ENCODE measurements at regions not wholly inside any gene's neighbourhood (a gene's known extent, or its start where the extent isn't known, plus 50 kb on each side); places are given as distances from the start of the nearest gene placed in this dataset.

DNA sequence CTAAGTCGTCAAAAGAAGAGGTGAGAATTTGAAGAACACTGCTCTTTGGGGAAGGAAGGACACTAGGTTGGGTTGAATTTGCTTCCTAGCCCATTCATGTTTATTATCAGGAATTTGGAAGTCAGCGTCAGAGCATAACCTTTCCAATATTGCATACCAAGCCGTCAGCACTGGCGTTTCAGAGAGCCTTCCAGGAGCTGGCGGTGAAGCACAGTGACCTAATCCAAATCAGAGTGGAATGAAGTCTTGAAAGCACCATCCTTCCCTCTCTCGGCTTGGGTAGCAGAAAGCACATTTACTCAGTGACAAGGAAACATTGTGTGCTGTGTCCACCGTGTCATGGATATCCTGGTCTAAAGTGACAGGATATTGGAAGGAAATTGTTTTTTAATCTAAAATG is 240.3 kb upstream of the PELI2 start:
- TF ChIP-seq, protein P1, sequence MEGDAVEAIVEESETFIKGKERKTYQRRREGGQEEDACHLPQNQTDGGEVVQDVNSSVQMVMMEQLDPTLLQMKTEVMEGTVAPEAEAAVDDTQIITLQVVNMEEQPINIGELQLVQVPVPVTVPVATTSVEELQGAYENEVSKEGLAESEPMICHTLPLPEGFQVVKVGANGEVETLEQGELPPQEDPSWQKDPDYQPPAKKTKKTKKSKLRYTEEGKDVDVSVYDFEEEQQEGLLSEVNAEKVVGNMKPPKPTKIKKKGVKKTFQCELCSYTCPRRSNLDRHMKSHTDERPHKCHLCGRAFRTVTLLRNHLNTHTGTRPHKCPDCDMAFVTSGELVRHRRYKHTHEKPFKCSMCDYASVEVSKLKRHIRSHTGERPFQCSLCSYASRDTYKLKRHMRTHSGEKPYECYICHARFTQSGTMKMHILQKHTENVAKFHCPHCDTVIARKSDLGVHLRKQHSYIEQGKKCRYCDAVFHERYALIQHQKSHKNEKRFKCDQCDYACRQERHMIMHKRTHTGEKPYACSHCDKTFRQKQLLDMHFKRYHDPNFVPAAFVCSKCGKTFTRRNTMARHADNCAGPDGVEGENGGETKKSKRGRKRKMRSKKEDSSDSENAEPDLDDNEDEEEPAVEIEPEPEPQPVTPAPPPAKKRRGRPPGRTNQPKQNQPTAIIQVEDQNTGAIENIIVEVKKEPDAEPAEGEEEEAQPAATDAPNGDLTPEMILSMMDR (IDR thresholded peaks at IDR 0.05): no peak
- no peak for TF ChIP-seq EZH2 (IDR thresholded peaks at IDR 0.05; ENCODE audit: borderline replicate concordance, insufficient read depth, low read depth, low read length, poor library complexity, severe bottlenecking)

All from B cell (primary cell).